ENCODE measurements at regions not wholly inside any gene's neighbourhood (a gene's known extent, or its start where the extent isn't known, plus 50 kb on each side); places are given as distances from the start of the nearest gene placed in this dataset.
A peak's percentile ranks its signal among the peaks of the same experiment; 100 is the strongest.
"Not testable (repeated sequence)": the region's sequence is repeated elsewhere in the genome, so short reads cannot be mapped to it uniquely, and the experiment has no call there.

DNA sequence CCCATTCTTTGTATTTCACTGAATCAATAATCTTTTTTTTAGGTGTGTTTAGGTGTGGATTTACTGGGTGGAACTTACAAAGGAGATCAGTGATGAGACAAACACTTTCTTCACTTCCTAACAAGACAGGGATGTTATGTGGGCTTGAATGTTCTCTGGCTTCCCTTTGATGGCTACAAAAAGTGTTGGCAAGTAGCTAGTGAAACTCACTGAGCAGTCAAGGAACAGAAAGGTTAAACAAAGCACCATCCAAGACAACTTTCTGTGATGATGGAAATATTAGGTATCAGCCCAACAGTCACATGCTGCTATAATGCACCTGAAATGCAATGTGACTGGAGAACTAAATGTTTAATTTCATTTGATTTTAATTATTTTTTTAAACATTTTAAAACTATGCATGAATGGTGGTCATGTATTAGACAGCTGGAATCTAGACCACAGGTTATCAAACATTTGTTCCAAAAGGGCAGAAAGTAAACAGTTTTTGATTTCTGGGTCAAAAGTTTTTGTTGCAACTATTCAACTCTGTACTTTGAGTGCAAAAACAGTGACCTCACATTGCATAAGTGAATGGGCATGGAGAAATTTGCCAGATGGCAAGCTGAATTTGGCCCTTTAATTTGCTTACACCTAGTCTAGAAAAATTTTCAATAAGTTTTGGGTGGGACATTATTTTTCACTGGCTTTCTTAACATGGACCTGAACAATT lies 1272.7 kb upstream of the TMEFF2 start:
- DNase-seq (ENCODE audit: low read depth), result no peak

- DNase-seq (ENCODE audit: low read depth), result peak; percentile 37
These were observed 1268.3 kb upstream of the TMEFF2 start for GRCh38 chr2:193463011-193463410.

DNA sequence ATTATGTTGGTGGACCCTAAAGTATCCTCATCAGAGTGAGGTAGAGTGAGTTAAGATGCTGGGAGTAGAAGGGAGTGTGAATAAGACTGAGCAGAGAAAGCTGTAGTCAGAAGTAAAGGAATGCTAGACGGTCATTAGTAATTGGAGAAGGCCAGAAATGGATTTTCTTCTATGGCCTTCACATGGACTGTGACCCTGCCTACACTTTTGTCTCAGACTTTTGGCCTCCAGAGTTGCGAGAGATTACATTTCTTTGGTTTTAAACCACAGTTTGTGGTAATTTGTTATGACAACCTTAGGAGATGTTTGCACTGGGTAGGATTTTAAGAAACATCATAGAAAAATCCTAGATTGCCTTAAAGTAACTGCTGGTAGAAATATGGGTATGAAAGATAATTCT lies 1267.7 kb upstream of the TMEFF2 start:
- peak; percentile 63 for DNase-seq (ENCODE audit: low read depth)

DNA sequence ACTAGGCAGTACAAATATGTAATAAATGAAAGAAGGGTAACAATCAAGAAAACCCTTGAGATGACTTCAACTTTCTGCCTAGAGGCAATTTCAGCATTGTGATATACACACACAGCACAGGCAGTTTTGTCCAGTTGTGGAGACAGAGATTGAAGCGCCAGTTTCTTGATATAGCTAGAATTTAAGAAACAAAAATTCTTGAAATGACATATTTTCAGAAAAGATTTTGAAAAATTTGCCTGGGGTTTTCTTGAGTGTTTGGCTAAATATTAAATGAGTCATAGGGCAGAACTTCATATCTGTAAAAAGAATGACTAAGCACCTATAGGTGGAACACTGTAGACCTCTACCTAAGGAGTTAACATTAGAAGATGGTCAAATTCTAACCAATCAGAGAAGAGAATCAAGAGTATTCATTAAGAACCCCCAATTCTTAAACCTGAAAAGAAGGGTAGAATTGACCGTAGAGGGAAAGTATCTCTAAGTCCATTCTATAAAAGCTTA lies 1266.8 kb upstream of the TMEFF2 start:
- no peak for DNase-seq (ENCODE audit: low read depth)

DNA sequence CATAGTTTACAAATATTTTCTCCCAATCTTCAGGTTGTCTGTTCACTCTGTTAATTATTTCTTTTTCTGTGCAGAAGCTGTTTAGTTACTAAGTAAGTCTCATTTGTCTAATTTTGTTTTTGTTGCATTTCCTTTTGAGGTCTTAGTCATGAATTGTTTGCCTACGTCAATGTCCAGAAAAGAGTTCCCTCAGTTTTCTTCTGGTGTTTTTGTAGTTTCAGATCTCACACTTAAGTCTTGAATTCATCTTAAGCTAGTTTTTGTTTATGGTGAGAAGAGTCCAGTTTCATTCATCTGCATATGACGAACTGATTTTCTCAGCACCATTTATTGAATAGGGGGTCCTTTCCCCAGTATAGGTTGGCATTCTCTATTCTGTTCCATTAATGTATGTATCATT lies 1252.2 kb upstream of the TMEFF2 start:
- no peak for DNase-seq (ENCODE audit: low read depth)

DNA sequence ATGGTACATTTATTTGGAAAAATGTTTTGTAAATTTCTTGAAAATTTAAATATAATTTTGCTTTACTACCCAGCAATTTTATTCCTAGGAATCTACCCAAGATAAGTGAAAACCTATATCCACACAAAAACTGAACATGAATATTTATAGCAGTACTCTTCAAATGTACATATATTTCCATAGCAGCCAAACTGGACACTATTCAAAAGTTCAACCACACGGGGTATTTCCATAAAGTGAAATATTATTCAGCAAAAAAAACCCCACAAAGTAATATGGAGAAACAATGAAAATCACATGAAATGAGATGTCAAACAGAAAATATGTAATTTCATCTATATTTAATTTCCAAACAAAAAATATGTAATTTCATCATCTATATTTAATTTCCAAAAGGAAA lies 1247.6 kb upstream of the TMEFF2 start:
- DNase-seq (ENCODE audit: low read depth), result no peak

- DNase-seq (ENCODE audit: low read depth), result no peak
These were observed 1233.6 kb upstream of the TMEFF2 start for GRCh38 chr2:193428336-193428818.

DNA sequence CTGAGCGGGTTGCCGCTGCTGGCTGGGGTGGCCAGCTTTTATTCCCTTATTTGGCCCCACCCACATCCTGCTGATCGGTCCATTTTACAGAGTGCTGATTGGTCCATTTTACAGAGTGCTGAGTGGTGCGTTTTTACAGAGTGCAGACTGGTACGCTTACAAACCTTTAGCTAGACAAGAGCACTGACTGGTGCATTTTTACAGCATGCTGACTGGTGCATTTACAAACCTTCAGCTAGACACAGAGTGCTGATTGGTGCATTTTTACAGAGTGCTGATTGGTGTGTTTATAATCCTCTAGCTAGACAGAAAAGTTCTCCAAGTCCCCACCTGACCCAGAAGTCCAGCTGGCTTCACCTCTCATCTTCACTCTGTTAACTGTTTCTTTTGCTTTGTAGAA lies 1217.6 kb upstream of the TMEFF2 start:
- DNase-seq (ENCODE audit: low read depth), result not testable (repeated sequence)

DNA sequence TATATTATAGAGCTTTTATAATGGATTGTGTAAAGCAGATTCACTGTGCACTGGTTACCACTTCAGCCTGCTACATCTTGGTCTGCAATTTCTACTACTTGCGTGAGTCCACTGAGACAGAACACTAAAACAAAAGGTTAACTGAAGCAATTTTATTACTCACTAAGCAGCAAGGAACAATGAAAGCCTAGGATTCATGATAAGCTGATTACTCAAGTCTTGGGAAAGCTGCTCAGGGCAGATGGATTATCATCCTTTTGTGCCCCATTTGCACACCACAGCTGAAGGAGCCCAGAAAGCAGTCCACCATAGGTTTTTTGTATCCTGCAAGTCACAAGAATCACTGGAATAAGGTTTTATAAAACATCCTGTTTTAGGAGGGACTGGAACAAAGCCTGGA lies 1215.2 kb upstream of the TMEFF2 start:
- DNase-seq (ENCODE audit: low read depth), result no peak

GRCh38 chr2:193382583-193382982 lies 1187.8 kb upstream of the TMEFF2 start:
- no peak for DNase-seq (ENCODE audit: low read depth)

DNA sequence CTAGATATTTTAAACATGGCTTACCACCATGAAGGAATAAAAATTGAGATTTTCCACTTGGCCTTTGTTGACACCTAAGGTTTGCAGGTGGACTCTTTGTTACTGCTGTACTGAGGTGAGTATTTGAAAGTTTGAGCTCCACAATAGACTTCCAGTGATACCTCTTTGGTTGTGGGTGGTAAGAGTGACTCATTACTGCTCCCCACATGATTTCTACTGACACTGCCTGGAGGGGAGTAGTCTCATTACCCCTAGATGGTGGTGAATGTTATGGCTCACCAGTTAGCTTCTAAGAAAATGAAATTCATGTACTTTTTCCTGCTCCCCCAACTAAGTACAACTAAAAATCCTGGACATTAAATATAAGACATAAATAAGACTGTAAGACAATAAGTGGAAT lies 1183.1 kb upstream of the TMEFF2 start:
- DNase-seq (ENCODE audit: low read depth), result no peak

GRCh38 chr2:193373120-193373519 lies 1178.4 kb upstream of the TMEFF2 start:
- no peak for DNase-seq (ENCODE audit: low read depth)

DNA sequence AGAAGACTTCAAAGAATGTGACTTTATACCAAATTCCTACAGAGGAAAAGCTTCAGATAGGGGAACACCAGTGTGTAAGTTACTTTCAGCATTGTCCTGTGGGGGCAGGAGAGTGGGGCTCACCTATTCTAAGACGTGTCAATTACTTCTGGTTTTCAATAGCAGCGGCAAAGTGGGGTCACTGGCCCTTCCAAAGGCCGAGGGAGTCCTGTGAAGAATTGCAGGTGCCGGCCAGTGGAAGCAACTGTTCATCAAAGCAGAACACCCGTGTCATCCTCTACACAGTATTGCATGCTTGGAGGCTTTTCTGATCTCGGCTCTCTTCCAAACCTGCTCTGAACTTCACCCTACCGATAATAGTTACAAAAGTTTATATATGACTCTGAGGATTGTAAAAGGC lies 1176.5 kb upstream of the TMEFF2 start:
- DNase-seq (ENCODE audit: low read depth), result no peak

- no peak for DNase-seq (ENCODE audit: low read depth)
These were observed 1173.9 kb upstream of the TMEFF2 start for GRCh38 chr2:193368615-193369014.

GRCh38 chr2:193357508-193357907 lies 1162.8 kb upstream of the TMEFF2 start:
- DNase-seq (ENCODE audit: low read depth), result no peak

GRCh38 chr2:193352665-193353242 lies 1158.0 kb upstream of the TMEFF2 start:
- not testable (repeated sequence) for DNase-seq (ENCODE audit: low read depth)

GRCh38 chr2:193350509-193350908 lies 1155.8 kb upstream of the TMEFF2 start:
- no peak for DNase-seq (ENCODE audit: low read depth)

DNA sequence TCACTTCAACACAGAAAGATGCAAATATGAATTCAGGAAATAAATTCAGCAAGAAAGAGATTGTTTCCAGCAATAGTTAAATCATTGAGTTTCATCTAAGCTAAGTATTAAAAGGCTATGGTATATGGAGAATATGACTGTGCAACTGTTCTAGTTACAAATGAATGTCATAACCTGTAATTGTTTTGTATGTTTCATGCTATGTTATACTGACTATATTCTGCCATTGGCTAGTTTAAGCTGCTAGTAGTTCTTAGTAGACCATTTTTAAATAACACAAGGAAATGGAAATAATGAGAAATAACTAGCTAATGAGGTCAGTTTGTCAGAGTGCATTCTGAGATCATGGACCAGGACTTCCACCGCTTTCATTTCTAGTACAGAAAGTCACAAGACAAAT lies 1154.9 kb upstream of the TMEFF2 start:
- no peak for DNase-seq (ENCODE audit: low read depth)

- DNase-seq (ENCODE audit: low read depth), result no peak
These were observed 1153.3 kb upstream of the TMEFF2 start for GRCh38 chr2:193348055-193348454.

GRCh38 chr2:193336781-193337180 lies 1142.0 kb upstream of the TMEFF2 start:
- DNase-seq (ENCODE audit: low read depth), result no peak

DNA sequence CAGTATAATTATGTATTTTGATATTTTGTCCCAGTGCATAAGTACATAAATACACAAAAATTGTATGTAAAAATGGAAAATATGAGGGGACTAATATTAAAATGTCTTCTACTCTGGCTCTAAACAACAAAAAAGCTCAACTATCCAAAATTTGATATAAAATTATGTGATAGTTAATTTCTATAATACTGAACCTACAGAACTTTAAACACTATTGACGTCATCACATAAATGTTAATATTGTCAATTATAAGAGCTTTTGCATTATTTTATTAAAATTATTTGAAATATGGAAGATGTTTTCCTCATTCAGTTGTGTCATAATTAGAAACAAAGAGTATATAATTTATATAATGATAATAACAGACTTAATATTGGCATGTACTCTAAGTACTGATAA lies 1139.7 kb upstream of the TMEFF2 start:
- no peak for DNase-seq (ENCODE audit: low read depth)

GRCh38 chr2:193333539-193333938 lies 1138.8 kb upstream of the TMEFF2 start:
- DNase-seq (ENCODE audit: low read depth), result no peak

DNA sequence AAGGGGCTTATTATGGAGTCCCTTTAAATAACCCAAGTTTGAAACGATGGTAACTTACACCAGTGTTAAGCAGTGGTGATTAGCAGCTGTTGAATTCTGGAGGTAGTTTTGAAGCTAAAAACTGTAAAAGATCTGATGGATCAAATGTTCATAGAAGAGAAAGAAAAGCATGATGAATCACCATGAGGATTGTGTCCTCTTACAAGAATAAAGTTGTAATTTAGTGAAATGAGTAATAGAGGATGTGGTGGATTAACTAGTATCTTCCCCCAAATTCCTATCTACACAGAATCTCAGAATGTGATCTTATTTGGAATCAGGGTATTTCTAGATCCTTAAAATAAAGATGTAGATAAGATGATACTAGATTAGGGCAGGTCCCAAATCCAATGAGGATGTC lies 1138.2 kb upstream of the TMEFF2 start:
- no peak for DNase-seq (ENCODE audit: low read depth)

- no peak for DNase-seq (ENCODE audit: low read depth)
These were observed 1136.9 kb upstream of the TMEFF2 start for GRCh38 chr2:193331676-193332075.
